M059J (cell line): ENCODE measurements at regions not wholly inside any gene's neighbourhood (a gene's known extent, or its start where the extent isn't known, plus 50 kb on each side); places are given as distances from the start of the nearest gene placed in this dataset.
"Not testable (repeated sequence)": the region's sequence is repeated elsewhere in the genome, so short reads cannot be mapped to it uniquely, and the experiment has no call there.

Experiments used
- DNase-seq: peaks from one replicate; pipeline ENCODE4 v3.0.0-alpha.2; 2012; ENCODE audit warnings: low read depth

DNA sequence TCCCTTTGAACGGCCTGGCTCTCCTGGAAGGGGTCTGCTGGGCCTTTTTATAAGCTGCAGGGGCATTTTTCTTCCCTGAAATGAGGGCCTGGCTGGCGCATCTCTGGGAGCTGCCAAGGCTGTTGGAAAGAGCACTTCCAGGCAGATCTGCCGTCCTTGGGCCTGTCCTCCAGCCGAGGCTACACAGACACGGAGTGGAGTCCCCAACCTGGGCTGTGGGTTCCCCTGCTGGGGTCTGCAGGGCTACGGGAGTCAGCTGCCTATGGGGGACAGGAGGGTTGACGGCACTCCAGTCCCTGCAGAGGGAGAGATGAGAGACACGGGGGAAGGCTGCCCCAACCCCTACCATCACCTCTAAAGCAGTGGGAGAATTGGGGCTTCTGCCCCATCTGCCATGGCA, 606.6 kb downstream of the TBC1D22A start:
- no peak for DNase-seq

DNA sequence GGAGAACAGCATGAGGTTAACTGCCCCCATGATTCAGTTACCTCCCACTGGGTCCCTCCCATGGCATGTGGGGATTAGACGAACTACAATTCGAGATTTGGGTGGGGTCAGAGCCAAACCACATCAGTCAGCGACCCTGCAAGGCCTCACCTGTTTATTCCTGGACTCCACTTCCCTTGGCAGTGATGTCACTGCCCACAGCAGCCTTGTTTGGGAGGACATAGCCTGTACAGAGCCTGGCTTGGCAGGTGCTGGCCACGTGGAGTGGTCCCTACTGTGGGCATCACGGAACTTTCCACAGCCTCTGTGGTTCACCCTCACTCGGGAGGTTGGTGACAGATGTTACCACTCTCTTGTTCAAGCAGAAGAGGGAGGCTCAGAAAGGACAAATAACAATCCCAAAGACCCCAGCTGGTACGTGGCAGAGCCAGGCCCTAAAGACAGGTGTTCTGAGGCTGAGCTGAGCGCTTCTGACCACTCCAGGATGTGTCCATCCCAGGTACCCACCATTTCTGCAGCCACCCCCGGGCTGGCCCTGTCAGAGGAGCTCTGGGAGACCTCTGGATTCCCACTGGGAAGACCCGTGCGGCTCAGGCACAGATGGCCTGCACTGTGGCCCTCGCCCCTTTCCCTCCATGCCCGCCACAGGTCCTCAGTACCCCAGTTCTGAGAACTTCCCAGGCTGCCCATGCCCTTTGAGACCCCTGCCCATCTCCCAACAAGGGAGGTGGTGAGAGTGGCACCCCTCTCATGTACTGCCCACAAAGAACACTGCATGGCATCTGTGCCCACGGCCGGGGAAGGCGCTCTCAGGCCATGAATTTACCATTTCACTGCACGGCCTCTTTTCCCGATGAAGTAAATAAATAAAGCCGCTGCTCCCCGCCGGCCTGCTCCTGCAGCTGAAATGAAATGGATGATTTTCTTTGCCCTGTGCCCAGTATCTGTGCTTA, 605.8 kb downstream of the TBC1D22A start:
- DNase-seq: no peak

DNA sequence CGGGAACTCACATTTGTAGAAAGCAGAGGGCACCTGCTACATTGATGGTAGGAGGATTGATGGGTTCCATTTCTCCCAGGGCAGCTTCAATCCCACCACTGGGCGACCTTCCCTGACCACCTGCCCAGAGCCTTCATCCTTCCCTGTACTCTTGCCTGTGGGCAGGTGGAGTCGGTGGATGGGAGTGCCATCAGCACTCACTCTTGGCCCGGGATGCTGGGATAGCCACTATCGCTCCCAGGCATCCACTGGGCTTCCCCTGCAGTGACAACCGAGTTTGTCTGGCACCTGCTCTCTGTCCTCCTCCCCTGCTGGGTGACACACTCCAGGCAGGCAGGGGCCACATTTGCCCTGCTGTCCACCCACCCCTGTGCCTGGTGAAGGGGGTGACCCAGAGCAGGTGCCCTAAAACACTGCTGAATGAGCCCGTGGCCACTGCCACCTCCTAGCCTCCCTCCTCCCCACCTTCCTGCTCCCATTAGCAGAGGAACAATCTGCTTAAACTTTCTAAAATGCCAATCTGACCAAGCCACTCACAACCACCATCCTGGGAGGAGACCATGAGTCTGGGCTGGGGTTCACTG, 604.7 kb downstream of the TBC1D22A start:
- no peak for DNase-seq

DNA sequence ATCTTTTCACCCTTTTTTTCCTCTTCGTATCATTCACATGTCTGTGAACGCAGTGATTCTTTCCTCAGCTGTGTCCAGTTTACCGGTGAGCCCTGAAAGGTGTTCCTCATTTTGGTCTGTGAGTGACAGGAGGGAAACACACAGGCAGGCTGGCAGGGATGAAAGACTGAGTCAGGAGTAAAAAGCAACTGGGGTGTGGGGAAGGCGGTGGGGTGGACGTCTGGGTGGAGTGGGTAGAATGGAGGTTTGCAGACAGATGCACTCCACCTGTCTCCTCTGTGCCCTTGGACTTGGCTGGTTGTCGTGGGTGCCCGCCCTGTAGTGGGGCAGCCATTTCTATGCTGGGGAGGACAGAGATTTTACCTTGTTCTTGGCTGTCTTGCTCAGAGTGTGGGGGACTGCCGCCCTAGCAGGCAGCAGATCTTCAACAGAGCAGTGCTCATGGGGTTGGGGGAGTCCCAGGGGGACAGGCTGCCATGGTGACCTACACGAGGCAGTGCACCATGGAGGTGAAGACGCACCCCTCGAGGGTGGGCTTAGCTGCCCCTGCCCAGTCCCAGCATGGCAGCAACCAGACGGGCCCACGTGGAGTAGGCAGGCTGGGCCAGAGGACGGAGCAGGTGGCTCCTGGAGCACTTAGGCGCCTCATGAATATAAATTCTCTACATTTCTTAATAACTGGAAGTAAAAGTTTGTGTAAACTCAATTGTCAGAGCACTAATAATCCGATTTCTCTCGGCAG, 603.7 kb downstream of the TBC1D22A start:
- DNase-seq: no peak

DNA sequence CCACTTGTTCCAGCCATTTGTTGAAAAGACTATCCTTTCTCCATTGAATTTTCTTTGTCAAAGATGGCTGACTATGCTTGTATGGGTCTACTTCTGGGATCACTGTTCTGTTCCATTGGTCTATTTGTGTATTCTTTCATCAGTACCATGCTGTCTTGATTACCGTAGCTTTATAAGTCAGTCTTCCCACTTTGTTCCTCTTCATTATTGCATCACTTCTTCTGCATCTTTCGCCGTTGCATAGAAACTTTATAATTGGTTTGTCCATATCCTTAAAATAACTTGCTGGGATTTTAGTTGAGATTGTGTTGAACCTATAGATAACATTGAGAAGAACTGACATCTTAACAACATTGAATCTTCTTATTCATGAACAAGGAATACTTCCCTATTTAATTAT, 598.8 kb downstream of the TBC1D22A start:
- no peak for DNase-seq

DNA sequence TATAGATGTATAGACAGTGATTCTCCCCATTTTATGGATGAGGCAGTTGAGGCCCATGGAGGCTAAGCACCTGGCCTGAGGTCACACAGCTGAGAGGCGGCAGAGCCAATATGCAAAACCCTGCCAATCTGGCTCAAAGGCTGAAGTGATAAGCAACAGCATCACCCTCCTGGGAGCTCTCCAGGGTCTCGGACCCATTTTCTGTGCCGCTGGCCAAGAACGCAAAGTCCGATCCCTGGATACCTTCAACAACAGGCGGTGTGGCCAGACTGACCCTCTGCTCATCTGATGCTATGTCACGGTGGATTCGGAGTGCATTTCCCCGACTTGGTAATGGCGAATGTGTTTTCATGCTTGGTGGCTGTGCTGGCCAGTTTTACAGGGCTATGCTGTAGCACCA, 595.0 kb downstream of the TBC1D22A start:
- no peak for DNase-seq

DNA sequence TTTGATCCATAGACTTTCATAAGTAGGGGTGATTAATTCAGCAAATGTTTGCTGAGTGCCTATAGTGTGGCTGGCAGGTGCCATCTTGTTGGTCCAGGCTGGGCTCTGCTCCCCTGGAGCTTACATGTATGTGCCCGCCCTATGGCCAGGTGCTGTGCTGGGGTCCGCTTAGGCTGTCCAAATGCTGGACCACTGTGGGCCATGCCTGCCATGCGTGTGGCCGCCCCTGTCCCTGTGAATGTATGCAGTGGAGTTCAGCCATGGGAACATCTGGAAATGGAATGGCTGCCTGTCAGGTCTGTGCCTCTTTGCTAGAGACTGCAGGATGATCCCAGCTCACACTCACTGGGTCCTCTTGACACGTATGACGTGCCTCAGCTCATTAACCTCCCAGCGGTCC, 594.6 kb downstream of the TBC1D22A start:
- no peak for DNase-seq

DNA sequence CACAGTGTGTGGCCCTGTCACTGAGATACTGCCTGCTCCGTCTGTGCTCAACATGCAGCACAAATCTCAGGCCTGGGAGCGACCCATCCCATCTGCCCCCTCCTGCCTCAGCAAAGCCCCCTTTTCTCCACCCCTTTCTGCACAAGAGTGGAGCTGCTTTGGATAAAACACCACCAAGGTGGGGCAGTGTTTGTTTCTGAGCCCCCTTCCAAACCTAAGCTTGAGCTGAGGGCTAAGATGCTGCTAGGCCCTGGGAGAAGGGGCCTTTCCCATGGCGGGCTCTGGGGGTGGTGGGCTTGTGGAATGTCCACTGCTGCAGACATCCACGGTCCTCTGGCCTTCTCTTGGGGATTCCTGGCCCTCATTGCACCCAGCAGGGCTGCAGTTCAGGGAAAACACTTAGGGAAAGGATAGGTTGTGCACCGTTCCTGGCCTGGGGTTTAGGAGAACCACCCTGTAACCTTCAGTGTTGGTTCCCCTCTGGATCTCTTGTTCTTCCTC, 594.1 kb downstream of the TBC1D22A start:
- DNase-seq: no peak

DNA sequence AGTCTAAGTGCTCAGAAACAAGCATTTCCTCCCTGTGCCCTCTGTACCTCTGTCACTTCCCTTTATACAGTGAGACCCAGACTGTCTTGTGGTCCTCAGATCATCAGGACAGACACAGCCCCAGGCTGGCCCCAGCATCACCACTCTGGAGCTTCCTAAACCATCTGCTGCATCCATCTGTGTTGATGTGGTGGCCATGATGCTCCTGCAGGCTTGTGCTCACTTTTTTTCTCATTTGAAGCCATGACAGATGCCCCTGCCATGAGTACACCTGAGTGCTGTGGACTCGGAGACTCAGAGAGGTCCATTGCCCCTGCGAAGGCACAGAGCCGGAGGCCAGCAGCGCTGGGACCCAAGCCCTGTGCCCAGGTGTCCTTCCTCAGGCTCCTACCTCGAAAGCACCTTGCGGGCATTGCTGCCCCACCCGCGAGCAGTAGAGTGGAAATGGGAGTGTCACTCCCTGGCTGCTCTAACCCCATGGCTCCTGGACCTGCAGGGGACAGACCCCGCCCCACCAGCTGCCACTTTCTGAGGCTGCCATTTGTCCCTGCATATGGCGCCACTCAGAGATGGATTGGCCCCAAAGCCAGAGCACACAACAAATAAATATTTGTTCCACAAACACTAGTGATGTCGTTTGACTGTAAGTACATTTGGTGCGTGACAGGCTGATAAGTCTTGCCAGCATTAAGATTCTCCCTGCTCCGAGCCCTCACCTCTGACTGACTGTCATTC, 593.5 kb downstream of the TBC1D22A start:
- no peak for DNase-seq

DNA sequence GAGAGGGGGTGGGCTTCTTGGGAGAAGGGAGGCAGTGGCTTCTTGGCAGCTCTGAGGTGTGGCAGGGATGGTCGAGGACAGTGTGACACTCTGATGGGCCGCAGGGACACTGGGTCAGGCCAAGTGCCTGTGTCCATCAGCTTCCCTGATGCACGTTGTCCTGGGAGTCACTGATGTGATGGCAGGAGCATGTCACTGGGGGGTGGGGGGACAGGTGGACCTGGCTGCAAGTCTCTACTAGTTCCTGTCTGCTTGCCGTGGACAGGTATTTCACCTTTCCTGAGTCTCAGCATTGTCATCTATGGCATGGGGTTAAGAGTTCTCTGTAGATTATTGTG, 592.9 kb downstream of the TBC1D22A start:
- no peak for DNase-seq

DNA sequence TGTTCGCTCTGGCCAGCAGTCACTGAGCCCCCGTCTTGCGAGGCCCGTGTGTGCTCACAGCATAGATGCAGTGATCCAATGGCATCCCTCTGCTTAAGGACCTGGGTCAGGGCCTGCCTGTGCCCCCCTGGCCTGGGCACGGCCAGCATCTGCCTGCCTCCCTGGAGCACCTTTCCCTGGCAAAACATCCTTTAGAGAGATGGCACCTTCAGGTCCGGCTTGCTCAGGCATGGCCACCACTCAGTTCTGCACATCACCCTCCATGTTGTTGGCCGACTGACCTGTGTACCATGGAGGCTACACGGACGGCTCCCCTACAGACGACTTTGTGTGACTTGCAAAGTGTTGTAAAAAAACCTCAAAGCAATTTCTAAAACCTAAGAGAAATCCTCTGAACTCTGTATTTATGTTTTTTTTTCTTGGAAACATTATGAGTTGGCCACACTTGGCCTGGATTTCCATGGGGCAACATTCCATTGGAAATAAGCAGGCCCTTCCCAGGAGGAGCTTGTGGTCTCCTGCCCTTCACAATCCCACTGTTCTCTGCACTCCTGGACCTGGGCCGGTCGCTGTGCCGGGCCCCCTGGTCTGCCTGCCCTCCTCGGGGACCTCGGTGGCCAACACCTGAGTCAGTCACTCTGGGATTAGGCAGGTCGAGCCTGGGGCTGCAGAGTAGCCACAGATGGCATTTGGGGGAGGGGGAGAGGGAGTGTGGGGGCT, 592.4 kb downstream of the TBC1D22A start:
- no peak for DNase-seq

DNA sequence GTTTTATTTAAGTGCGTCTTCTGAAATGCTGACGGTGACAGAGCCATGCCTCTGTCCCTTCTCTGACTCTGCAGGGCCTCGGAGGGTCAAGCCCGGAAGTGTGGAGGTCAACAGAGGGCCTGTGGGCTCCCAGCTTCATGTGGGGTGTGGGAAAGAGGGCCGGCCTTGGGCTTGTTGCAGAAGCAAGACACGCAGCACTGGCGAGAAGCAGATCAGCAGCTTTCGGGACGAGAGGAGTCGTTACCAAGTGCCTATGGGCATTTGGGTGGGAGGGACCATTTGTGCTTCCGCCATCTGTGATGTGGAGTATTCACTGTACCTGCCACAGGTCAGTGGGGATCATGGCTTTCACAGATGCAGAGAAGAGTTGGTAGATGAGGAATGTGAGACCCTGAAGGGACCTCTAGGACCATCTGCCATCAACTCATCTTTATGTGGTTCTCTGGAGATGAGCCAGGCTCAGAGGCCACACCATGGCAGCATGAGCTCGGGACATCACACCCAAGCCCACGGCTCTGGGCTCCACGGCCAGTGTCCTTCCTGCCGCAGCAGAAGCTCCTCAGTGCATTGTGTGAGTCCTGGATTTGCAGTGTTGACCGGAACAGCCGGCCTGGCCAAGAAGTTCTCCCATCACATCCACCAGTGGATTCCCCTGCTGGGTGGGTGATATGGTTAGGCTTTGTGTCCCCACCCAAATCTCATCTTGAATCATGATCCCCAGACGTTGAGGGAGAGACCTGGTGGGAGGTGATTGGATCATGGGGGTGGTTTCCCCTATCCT, 590.7 kb downstream of the TBC1D22A start:
- DNase-seq: no peak

DNA sequence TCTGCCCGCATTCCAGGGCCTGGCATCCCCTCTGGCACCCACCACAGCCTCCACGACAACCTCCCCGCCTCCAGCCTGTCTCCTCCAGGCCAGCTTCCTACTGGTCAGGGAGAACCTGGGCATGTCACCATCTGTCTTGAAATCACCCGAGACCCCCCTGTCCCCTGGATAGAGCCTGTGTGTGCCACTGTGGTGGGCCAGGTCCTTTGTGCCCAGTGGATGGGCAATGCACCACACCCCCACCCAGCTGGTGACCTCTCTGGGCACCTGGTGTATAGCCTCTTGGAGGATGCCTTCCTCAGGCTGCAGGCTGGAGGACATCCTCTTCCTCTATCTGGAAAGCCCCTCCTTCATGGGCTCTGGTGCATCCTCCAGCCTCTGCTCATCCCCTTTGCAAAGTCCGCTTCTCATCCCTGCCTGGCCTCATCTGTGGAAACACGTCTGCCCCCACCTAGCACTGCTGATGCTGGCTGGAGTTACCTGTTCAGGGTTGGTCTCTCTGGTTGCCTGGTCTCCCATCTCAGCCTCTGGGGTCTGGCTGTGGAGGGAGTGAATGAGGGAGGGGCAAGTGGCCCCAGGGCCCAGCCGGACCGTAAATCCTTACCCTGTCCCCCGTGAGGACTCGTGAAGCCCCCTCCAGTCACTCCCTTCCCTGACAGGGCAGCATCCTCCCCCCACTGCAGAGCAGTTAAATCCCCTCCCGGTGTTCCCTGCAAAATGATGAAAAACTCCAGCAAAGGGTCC, 589.6 kb downstream of the TBC1D22A start:
- DNase-seq: no peak

DNA sequence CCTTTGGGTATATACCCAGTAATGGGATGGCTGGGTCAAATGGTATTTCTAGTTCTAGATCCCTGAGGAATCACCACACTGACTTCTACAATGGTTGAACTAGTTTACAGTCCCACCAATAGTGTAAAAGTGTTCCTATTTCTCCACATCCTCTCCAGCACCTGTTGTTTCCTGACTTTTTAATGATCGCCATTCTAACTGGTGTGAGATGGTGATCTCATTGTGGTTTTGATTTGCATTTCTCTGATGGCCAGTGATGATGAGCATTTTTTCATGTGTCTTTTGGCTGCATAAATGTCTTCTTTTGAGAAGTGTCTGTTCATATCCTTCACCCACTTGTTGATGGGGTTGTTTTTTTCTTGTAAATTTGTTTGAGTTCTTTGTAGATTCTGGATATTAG, 583.8 kb downstream of the TBC1D22A start:
- not testable (repeated sequence) for DNase-seq

DNA sequence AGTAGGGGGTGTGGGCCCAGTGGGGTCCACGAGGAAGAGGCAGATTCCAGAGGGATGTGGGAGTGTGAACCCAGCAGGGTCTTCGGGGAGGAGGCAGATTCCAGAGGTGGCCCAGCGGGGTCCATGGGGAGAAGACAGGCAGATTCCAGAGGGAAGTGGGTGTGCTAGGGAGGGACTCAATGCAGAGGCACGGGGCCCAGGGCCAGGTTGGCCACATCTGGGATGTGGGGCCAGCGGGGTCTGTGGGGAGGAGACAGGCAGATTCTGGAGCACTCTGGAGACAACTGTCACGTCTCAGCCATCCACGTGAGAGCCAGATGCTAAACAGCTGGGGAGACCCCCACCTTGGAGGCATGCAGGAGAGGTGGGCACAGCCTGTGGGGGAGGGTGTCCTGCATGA, 582.6 kb downstream of the TBC1D22A start:
- no peak for DNase-seq

DNA sequence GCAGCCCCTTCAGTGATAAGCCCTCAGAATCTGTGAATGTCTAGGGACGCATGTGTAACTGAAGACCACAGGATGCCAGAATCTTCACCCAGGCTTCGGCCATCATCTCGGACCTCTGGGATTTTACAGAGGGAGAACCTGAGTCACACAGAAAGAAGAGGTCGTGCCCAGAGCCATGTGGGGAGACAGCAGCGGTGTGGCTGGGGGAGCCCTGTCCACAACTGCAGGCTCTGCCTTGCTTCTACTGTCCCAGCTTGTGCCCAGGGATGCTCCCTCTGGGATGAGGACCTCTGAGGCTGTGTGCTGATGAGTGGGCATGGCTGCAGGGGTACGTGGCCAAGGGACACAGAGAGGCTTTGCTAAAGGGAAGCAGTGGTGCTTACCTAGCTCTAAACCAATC, 582.0 kb downstream of the TBC1D22A start:
- no peak for DNase-seq

DNA sequence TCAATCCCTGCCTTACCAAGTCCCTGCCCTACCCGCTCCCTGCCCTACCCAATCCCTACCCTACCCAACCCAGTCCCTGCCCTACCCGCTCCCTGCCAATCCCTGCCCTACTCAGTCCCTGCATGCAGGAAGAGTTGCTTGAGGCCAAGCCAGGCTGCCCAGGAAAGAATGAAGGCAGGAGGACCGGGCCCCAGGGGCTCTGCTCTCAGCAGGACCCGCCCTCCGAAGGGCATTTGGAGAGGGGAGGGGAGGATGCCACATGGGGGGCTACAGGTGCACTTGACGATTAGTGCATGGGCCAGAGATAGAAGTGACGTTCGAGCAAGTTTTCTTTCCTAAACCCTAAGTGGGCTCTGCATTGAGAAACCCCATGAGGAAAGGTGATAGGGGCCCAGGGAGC, 581.2 kb downstream of the TBC1D22A start:
- no peak for DNase-seq

DNA sequence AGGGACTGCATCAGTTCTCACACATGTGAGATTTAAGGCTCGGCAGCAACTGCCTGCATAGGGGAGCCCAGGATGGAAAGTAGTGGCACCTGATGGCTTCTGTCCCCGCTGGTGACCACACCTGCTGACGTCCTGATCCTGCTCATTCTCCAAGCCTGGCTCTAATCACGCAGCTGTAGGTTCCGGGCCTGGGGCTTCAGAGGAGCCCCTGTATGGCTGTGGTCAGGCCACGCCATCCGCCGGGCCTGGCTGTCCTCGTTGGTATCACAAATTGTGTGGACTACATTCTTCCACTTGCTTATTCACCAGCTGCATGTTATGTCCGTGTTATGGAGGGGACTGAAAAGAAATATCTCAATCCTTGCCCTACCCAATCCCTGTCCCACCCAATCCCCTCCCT, 580.0 kb downstream of the TBC1D22A start:
- DNase-seq: no peak

DNA sequence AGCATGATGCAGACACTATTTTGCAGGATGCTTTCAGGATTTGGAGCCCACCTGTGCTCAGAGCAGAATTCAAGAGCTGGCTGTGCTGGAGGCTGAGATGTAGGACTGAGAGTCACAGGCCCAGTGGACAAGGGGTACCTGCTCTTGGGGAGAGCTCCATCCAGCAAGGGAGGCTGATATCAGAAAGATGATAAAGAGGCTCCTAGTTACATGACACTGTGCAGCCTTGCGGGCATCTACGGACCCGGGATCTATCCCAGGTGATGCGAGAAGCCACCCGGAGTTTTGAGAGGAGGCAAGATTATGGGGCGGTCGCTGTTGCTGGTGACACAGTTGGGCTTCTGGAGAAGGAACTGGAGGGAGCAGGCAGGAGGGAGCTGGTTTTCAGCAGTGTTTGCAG, 579.0 kb downstream of the TBC1D22A start:
- DNase-seq: no peak
